Kidney tubule cell (primary cell): ENCODE measurements at regions not wholly inside any gene's neighbourhood (a gene's known extent, or its start where the extent isn't known, plus 50 kb on each side); places are given as distances from the start of the nearest gene placed in this dataset.
"Not testable (repeated sequence)": the region's sequence is repeated elsewhere in the genome, so short reads cannot be mapped to it uniquely, and the experiment has no call there.

Source experiments
- DNase-seq: peaks from one replicate; pipeline ENCODE4 v3.0.0-alpha.2; 2018; ENCODE audit warnings: low spot score

- DNase-seq = no peak
Measured at GRCh38 chr20:20791664-20792568, 79.5 kb upstream of the RALGAPA2 start.

- no peak for DNase-seq
Measured at GRCh38 chr20:20788308-20788707, 75.9 kb upstream of the RALGAPA2 start.

GRCh38 chr20:20786428-20786827, 74.0 kb upstream of the RALGAPA2 start:
- no peak for DNase-seq

- no peak for DNase-seq
Measured at GRCh38 chr20:20785226-20785625, 72.8 kb upstream of the RALGAPA2 start.

GRCh38 chr20:20784450-20784849, 72.0 kb upstream of the RALGAPA2 start:
- DNase-seq = not testable (repeated sequence)

GRCh38 chr20:20783450-20783849, 71.0 kb upstream of the RALGAPA2 start:
- DNase-seq = no peak

- no peak for DNase-seq
Measured at GRCh38 chr20:20782755-20783154, 70.3 kb upstream of the RALGAPA2 start.

- no peak for DNase-seq
Measured at GRCh38 chr20:20782231-20782630, 69.8 kb upstream of the RALGAPA2 start.

GRCh38 chr20:20781029-20781428, 68.6 kb upstream of the RALGAPA2 start:
- no peak for DNase-seq

- DNase-seq = peak; percentile 18
Measured at GRCh38 chr20:20780127-20780824, 67.8 kb upstream of the RALGAPA2 start.

GRCh38 chr20:20778676-20779075, 66.2 kb upstream of the RALGAPA2 start:
- DNase-seq = no peak

- no peak for DNase-seq
Measured at GRCh38 chr20:20772497-20773085, 60.1 kb upstream of the RALGAPA2 start.

- DNase-seq = no peak
Measured at GRCh38 chr20:20768202-20768815, 55.9 kb upstream of the RALGAPA2 start.

GRCh38 chr20:20765696-20766365, 53.4 kb upstream of the RALGAPA2 start:
- no peak for DNase-seq

GRCh38 chr20:20763650-20764049, 51.2 kb upstream of the RALGAPA2 start:
- DNase-seq = no peak
